ENCODE measurements at regions not wholly inside any gene's neighbourhood (a gene's known extent, or its start where the extent isn't known, plus 50 kb on each side); places are given as distances from the start of the nearest gene placed in this dataset.

GRCh38 chr4:23322732-23323131 is 567.1 kb downstream of the PPARGC1A start:
- no peaks in the 10 kb centered on the region for H3K27me3 ChIP-seq (ENCODE audit: control insufficient read depth, insufficient read depth, low read length)
- H3K4me2 ChIP-seq (ENCODE audit: extremely low read depth, insufficient read depth, low read length) = no peak overlapping the region
- no peak overlapping the region for H3K27ac ChIP-seq (ENCODE audit: insufficient read depth, low read length)
- H3K9ac ChIP-seq (ENCODE audit: insufficient read depth, low read length) = no peak overlapping the region
- no peak overlapping the region for H3K4me3 ChIP-seq (replicated peaks in 1 of 4; ENCODE audit: control extremely low read depth in 1 of 4, insufficient read depth in 1 of 4, low read depth in 3 of 4, low read length in 4 of 4)
- H3K9me3 ChIP-seq (ENCODE audit: control insufficient read depth, insufficient read depth, low read depth, low read length) = no peaks in the 10 kb centered on the region
- H2AFZ ChIP-seq (ENCODE audit: low read length) = no peak overlapping the region
- no peaks in the 10 kb centered on the region for H4K20me1 ChIP-seq (ENCODE audit: control insufficient read depth, extremely low read depth, insufficient read depth, low read length)
- no peaks in the 10 kb centered on the region for H3K36me3 ChIP-seq (ENCODE audit: control insufficient read depth, insufficient read depth, low read length)
- no peaks in the 10 kb centered on the region for H3K79me2 ChIP-seq (ENCODE audit: control insufficient read depth, insufficient read depth, low read length)
- TF ChIP-seq EZH2 (IDR thresholded peaks at IDR 0.05; ENCODE audit: low read length, missing control alignments) (no peak), CTCF (conservative IDR thresholded peaks at IDR 0.05 in 1 of 2, IDR thresholded peaks at IDR 0.05 in 1 of 2; ENCODE audit: low read depth in 1 of 2, low read length in 2 of 2) (no peak)
- no peaks in the 10 kb centered on the region for H3K4me1 ChIP-seq (ENCODE audit: control insufficient read depth, extremely low read depth, insufficient read depth, low read length)
- no peak for DNase-seq (ENCODE audit: low read depth in 2 of 2)

- no peak overlapping the region for H2AFZ ChIP-seq (ENCODE audit: low read length)
- no peaks in the 10 kb centered on the region for H4K20me1 ChIP-seq (ENCODE audit: control insufficient read depth, extremely low read depth, insufficient read depth, low read length)
- no peak for TF ChIP-seq CTCF (conservative IDR thresholded peaks at IDR 0.05 in 1 of 2, IDR thresholded peaks at IDR 0.05 in 1 of 2; ENCODE audit: low read depth in 1 of 2, low read length in 2 of 2)
- no peak for TF ChIP-seq EZH2 (IDR thresholded peaks at IDR 0.05; ENCODE audit: low read length, missing control alignments)
- no peak overlapping the region for H3K4me2 ChIP-seq (ENCODE audit: extremely low read depth, insufficient read depth, low read length)
- H3K27ac ChIP-seq (ENCODE audit: insufficient read depth, low read length) = no peak overlapping the region
- H3K79me2 ChIP-seq (ENCODE audit: control insufficient read depth, insufficient read depth, low read length) = no peaks in the 10 kb centered on the region
- peak in 1 of 2 donors; percentile 78 for DNase-seq (ENCODE audit: low read depth in 2 of 2)
- no peak overlapping the region for H3K4me3 ChIP-seq (replicated peaks in 1 of 4; ENCODE audit: control extremely low read depth in 1 of 4, insufficient read depth in 1 of 4, low read depth in 3 of 4, low read length in 4 of 4)
- H3K4me1 ChIP-seq (ENCODE audit: control insufficient read depth, extremely low read depth, insufficient read depth, low read length) = no peaks in the 10 kb centered on the region
- no peak overlapping the region for H3K9ac ChIP-seq (ENCODE audit: insufficient read depth, low read length)
- no peaks in the 10 kb centered on the region for H3K36me3 ChIP-seq (ENCODE audit: control insufficient read depth, insufficient read depth, low read length)
- no peaks in the 10 kb centered on the region for H3K9me3 ChIP-seq (ENCODE audit: control insufficient read depth, insufficient read depth, low read depth, low read length)
- no peaks in the 10 kb centered on the region for H3K27me3 ChIP-seq (ENCODE audit: control insufficient read depth, insufficient read depth, low read length)
These were observed 568.8 kb downstream of the PPARGC1A start for GRCh38 chr4:23320931-23321587.

- no peak overlapping the region for H3K4me3 ChIP-seq (replicated peaks in 1 of 4; ENCODE audit: control extremely low read depth in 1 of 4, insufficient read depth in 1 of 4, low read depth in 3 of 4, low read length in 4 of 4)
- H3K79me2 ChIP-seq (ENCODE audit: control insufficient read depth, insufficient read depth, low read length) = no peaks in the 10 kb centered on the region
- H4K20me1 ChIP-seq (ENCODE audit: control insufficient read depth, extremely low read depth, insufficient read depth, low read length) = no peaks in the 10 kb centered on the region
- no peak for TF ChIP-seq EZH2 (IDR thresholded peaks at IDR 0.05; ENCODE audit: low read length, missing control alignments)
- TF ChIP-seq CTCF (conservative IDR thresholded peaks at IDR 0.05 in 1 of 2, IDR thresholded peaks at IDR 0.05 in 1 of 2; ENCODE audit: low read depth in 1 of 2, low read length in 2 of 2) = no peak
- no peak overlapping the region for H2AFZ ChIP-seq (ENCODE audit: low read length)
- no peaks in the 10 kb centered on the region for H3K4me1 ChIP-seq (ENCODE audit: control insufficient read depth, extremely low read depth, insufficient read depth, low read length)
- no peak overlapping the region for H3K27ac ChIP-seq (ENCODE audit: insufficient read depth, low read length)
- DNase-seq (ENCODE audit: low read depth in 2 of 2) = no peak
- H3K9ac ChIP-seq (ENCODE audit: insufficient read depth, low read length) = no peak overlapping the region
- H3K36me3 ChIP-seq (ENCODE audit: control insufficient read depth, insufficient read depth, low read length) = no peaks in the 10 kb centered on the region
- H3K4me2 ChIP-seq (ENCODE audit: extremely low read depth, insufficient read depth, low read length) = no peak overlapping the region
- H3K27me3 ChIP-seq (ENCODE audit: control insufficient read depth, insufficient read depth, low read length) = no peaks in the 10 kb centered on the region
- no peaks in the 10 kb centered on the region for H3K9me3 ChIP-seq (ENCODE audit: control insufficient read depth, insufficient read depth, low read depth, low read length)
These were observed 577.2 kb downstream of the PPARGC1A start for GRCh38 chr4:23312686-23313085.

Data from fibroblast of lung (primary cell).